Lower leg skin (tissue), 3 donors: ENCODE measurements at regions not wholly inside any gene's neighbourhood (a gene's known extent, or its start where the extent isn't known, plus 50 kb on each side); places are given as distances from the start of the nearest gene placed in this dataset.

Experiments
- POLR2A ChIP-seq, 2 donors: fragments of 450-650 bp; IDR thresholded peaks; one replicate each; pipeline ENCODE4 v1.6.1; 2016 to 2017; ENCODE audit warnings: antibody characterized with exemption in 2 of 2, mild to moderate bottlenecking in 1 of 2, moderate library complexity in 1 of 2
- TF ChIP-seq, protein P1 (sequence below), 3 donors: fragments of 450-650 bp; IDR thresholded peaks; one replicate each; pipeline ENCODE4 v1.5.1; 2016; ENCODE audit warnings: antibody characterized with exemption in 3 of 3, mild to moderate bottlenecking in 3 of 3, moderate library complexity in 2 of 3

DNA sequence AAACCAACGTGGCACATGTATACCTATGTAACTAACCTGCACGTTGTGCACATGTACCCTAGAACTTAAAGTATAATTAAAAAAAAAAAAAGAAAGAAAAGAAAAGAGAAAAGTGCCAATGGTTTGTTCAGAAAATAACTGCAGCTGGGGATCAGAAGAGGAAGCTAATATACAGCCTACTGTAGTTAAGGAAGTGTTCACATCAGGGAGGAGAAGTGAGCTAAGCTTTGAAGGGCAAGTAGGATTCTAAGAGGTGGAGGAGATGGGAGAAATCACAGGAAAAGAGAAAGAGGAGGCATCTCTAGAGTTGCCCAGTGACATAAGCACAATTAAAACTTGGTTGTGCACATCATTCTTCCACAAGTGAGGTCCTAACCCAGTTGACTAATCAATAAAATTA lies 214.4 kb upstream of the DTNBP1 start:
- TF ChIP-seq, protein P1, sequence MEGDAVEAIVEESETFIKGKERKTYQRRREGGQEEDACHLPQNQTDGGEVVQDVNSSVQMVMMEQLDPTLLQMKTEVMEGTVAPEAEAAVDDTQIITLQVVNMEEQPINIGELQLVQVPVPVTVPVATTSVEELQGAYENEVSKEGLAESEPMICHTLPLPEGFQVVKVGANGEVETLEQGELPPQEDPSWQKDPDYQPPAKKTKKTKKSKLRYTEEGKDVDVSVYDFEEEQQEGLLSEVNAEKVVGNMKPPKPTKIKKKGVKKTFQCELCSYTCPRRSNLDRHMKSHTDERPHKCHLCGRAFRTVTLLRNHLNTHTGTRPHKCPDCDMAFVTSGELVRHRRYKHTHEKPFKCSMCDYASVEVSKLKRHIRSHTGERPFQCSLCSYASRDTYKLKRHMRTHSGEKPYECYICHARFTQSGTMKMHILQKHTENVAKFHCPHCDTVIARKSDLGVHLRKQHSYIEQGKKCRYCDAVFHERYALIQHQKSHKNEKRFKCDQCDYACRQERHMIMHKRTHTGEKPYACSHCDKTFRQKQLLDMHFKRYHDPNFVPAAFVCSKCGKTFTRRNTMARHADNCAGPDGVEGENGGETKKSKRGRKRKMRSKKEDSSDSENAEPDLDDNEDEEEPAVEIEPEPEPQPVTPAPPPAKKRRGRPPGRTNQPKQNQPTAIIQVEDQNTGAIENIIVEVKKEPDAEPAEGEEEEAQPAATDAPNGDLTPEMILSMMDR (IDR thresholded peaks at IDR 0.05): no peak
- TF ChIP-seq POLR2A (IDR thresholded peaks at IDR 0.05): no peak
